HepG2 (cell line): ENCODE measurements at regions not wholly inside any gene's neighbourhood (a gene's known extent, or its start where the extent isn't known, plus 50 kb on each side); places are given as distances from the start of the nearest gene placed in this dataset.

Experiments used
- ATAC-seq: fragments of 200-7000 bp; cut with Tn5 transposase; 3 replicates; pipeline ENCODE4 v1.9.1; 2020; ENCODE audit warnings: mild to moderate bottlenecking, moderate library complexity
- BruUV-seq: library from RNA; stranded (reverse); fragments of 400-500 nt; replicated peaks from 2 replicates; lab custom pipeline; 2021; lab: Mats Ljungman, UMichigan
- CTCF ChIA-PET: fragments of 300-600 bp; formaldehyde crosslinking; extraction: SDS; loops from one replicate; lab custom pipeline; 2021; ENCODE audit warnings: low total read pairs, inconsistent platforms, low intra/inter-chr PET ratio; lab: Yijun Ruan, JAX
- POLR2A ChIA-PET: fragments of 350-600 bp; sonication (Branson Sonifier 250); formaldehyde crosslinking; loops from one replicate; lab custom pipeline; 2020; ENCODE audit warnings: antibody characterized with exemption, inconsistent platforms; lab: Yijun Ruan, JAX
- DNase-seq: peaks from one replicate; pipeline ENCODE4 v3.0.0-alpha.2; 2015; ENCODE audit warnings: low spot score
- FAIRE-seq: peaks from 3 replicates; lab custom pipeline; 2011; peaks lifted over from hg19 to GRCh38; lab: Jason Lieb, UNC
- H2AFZ ChIP-seq: one replicate; pipeline ENCODE4 v1.6.1; 2011; ENCODE audit warnings: low read length, inconsistent platforms
- H3K27ac ChIP-seq: fragments of 300-600 bp; 3 replicates; pipeline ENCODE4 v1.8.0; 2011; ENCODE audit warnings: mixed run types, mild to moderate bottlenecking, mixed read lengths, low read length, inconsistent platforms; ENCODE audit not compliant: insufficient read depth; ENCODE audit errors: extremely low read length
- H3K27me3 ChIP-seq, 2 experiments: fragments of 200-600 bp in 1 of 2; 2 replicates in 1 of 2; 3 replicates in 1 of 2; pipeline versions ENCODE4 v1.6.0 to v1.8.0; 2011; ENCODE audit warnings: low read length in 2 of 2, mild to moderate bottlenecking in 2 of 2, moderate library complexity in 2 of 2, inconsistent platforms in 1 of 2; ENCODE audit not compliant: insufficient read depth in 2 of 2, control insufficient read depth in 1 of 2
- H3K36me3 ChIP-seq, 2 experiments: fragments of 200-600 bp in 1 of 2; replicated peaks in 1 of 2; 2 replicates in 1 of 2; 3 replicates in 1 of 2; pipeline versions ENCODE4 v1.5.1 to v1.8.0; 2011; ENCODE audit warnings: low read length in 2 of 2, inconsistent platforms in 1 of 2; ENCODE audit not compliant: insufficient read depth in 2 of 2, control insufficient read depth in 1 of 2
- H3K4me1 ChIP-seq: 2 replicates; pipeline ENCODE4 v1.5.1; 2012; ENCODE audit warnings: low read length, inconsistent platforms; ENCODE audit not compliant: insufficient read depth
- H3K4me2 ChIP-seq: 2 replicates; pipeline ENCODE4 v1.6.0; 2011; ENCODE audit warnings: low read depth, low read length, inconsistent platforms
- H3K4me3 ChIP-seq, 3 experiments: fragments of 200-600 bp in 1 of 3; sonication (generic), shearing (Covaris generic) in 1 of 3; replicated peaks in 1 of 3; 2 replicates each; pipeline ENCODE4 v1.5.1; 2011 to 2016; ENCODE audit warnings: low read length in 3 of 3, inconsistent platforms in 2 of 3, low read depth in 2 of 3, mild to moderate bottlenecking in 2 of 3, control low read depth in 1 of 3, mixed read lengths in 1 of 3; ENCODE audit not compliant: insufficient read depth in 1 of 3
- H3K79me2 ChIP-seq: one replicate; pipeline ENCODE4 v1.6.1; 2011; ENCODE audit warnings: low read length, inconsistent platforms; ENCODE audit not compliant: insufficient read depth
- H3K9ac ChIP-seq: 2 replicates; pipeline ENCODE4 v1.6.0; 2011; ENCODE audit warnings: mild to moderate bottlenecking, low read depth, low read length, inconsistent platforms; ENCODE audit not compliant: insufficient read depth
- H3K9me3 ChIP-seq: 2 replicates; pipeline ENCODE4 v1.5.1; 2012; ENCODE audit warnings: mild to moderate bottlenecking, low read length
- H4K20me1 ChIP-seq: 2 replicates; pipeline ENCODE4 v1.6.0; 2011; ENCODE audit warnings: inconsistent platforms, mild to moderate bottlenecking, low read length, moderate library complexity; ENCODE audit not compliant: insufficient read depth
- ASH2L ChIP-seq: fragments of 300-600, 200-600 bp; sonication (generic); IDR thresholded peaks from 2 replicates; pipeline ENCODE4 v1.7.0; 2017; ENCODE audit warnings: low read depth, mild to moderate bottlenecking, moderate library complexity, mixed read lengths, low read length; ENCODE audit not compliant: insufficient read length
- CREB1 ChIP-seq, 2 experiments: fragments of 450-650 bp in 1 of 2; IDR thresholded peaks; 2 replicates each; pipeline ENCODE4 v1.6.1; 2016 to 2017; ENCODE audit warnings: control low read depth in 1 of 2, mild to moderate bottlenecking in 1 of 2, missing compliant biosample characterization in 1 of 2, missing genetic modification characterization in 1 of 2
- E2F2 ChIP-seq: sonication (generic); formaldehyde crosslinking; IDR thresholded peaks from 2 replicates; pipeline ENCODE4 v1.4.0; 2020; ENCODE audit warnings: missing genetic modification reagents, borderline replicate concordance
- ELF1 ChIP-seq: sonication (generic); formaldehyde crosslinking; IDR thresholded peaks from 2 replicates; pipeline ENCODE4 v1.4.0; 2020; ENCODE audit warnings: missing genetic modification reagents
- GLMP ChIP-seq: sonication (generic); formaldehyde crosslinking; IDR thresholded peaks from 2 replicates; pipeline ENCODE4 v1.9.0; 2021; ENCODE audit warnings: missing genetic modification reagents, mild to moderate bottlenecking, borderline replicate concordance
- HNRNPH1 ChIP-seq: fragments of 200-400 bp; formaldehyde crosslinking; optimal IDR thresholded peaks from 2 replicates; pipeline ENCODE3; 2017; ENCODE audit warnings: mild to moderate bottlenecking, low read depth, low read length
- ISL2 ChIP-seq: sonication (generic); formaldehyde crosslinking; IDR thresholded peaks from 2 replicates; pipeline ENCODE4 v1.5.0; 2020; ENCODE audit warnings: missing genetic modification reagents
- MATR3 ChIP-seq: sonication (generic); formaldehyde crosslinking; IDR thresholded peaks from 2 replicates; pipeline ENCODE4 v1.4.0; 2020; ENCODE audit warnings: missing genetic modification reagents
- MNT ChIP-seq: fragments of 450-650 bp; IDR thresholded peaks from 2 replicates; pipeline ENCODE4 v1.6.1; 2016
- NKX3-1 ChIP-seq: sonication (generic); formaldehyde crosslinking; IDR thresholded peaks from 2 replicates; pipeline ENCODE4 v1.5.0; 2020; ENCODE audit warnings: missing genetic modification reagents
- SPEN ChIP-seq: sonication (generic); formaldehyde crosslinking; IDR thresholded peaks from 2 replicates; pipeline ENCODE4 v1.5.1; 2020; ENCODE audit warnings: low read depth, mild to moderate bottlenecking, missing genetic modification reagents
- ZNF263 ChIP-seq: sonication (generic); formaldehyde crosslinking; IDR thresholded peaks from 2 replicates; pipeline ENCODE4 v1.4.0; 2020; ENCODE audit warnings: missing genetic modification reagents
- WGBS: methylation state at CpG from one replicate; pipeline ENCODE4 v1.1.6; 2017; ENCODE audit warnings: low lambda C conversion rate; 5-methylcytosine and 5-hydroxymethylcytosine counted together
- in situ Hi-C: cut with HindIII; loops from 2 replicates; pipeline ENCODE4 v1.10.0; 2017; ENCODE audit warnings: low pct_unique_long_range_greater_than_20kb; ENCODE audit not compliant: extremely low pct_ligation_motif_present
- intact Hi-C: fragments of 100-400 bp; cut with micrococcal nuclease; formaldehyde crosslinking; loops from one replicate; pipeline ENCODE4 v1.10.0; 2022; ENCODE audit not compliant: unreplicated experiment
- TF ChIP-seq, protein P1 (sequence below): IDR thresholded peaks from 2 replicates; pipeline ENCODE4 v1.6.1; 2016; ENCODE audit warnings: mild to moderate bottlenecking, missing biosample characterization, missing genetic modification reagents

GRCh38 chr4:163665521-163666331 is 171.2 kb downstream of the TMA16 start:
- H3K36me3 ChIP-seq = no peaks in the 10 kb centered on the region
- intact Hi-C loops = no loop called here
- no peaks in the 10 kb centered on the region for H3K9me3 ChIP-seq
- H3K4me1 ChIP-seq = no peaks in the 10 kb centered on the region
- no TSS peak for BruUV-seq
- TF ChIP-seq MATR3 (CRISPR knock-in tag) (no peak), MNT (peak; percentile 54), HNRNPH1 (no peak)
- TF ChIP-seq, protein P1, sequence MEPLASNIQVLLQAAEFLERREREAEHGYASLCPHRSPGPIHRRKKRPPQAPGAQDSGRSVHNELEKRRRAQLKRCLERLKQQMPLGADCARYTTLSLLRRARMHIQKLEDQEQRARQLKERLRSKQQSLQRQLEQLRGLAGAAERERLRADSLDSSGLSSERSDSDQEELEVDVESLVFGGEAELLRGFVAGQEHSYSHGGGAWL = no peak
- no peak overlapping the region for H3K4me3 ChIP-seq
- 5% methylated on average over 9 of the region's 9 CpGs for WGBS
- FAIRE-seq (no peak), DNase-seq (no peak), ATAC-seq (no peak)
- in situ Hi-C loops = loop anchor here (10.0 kb wide), 1 partner anchor 111 kb away; no protein-coding TSS in a partner anchor
- no peak overlapping the region for H2AFZ ChIP-seq
- H3K79me2 ChIP-seq = no peaks in the 10 kb centered on the region
- POLR2A ChIA-PET = no interaction called here
- H3K4me2 ChIP-seq = no peak overlapping the region
- CTCF ChIA-PET = no interaction called here
- H3K27me3 ChIP-seq = no peaks in the 10 kb centered on the region
- H3K9ac ChIP-seq = no peak overlapping the region
- no peak overlapping the region for H3K27ac ChIP-seq
- no peaks in the 10 kb centered on the region for H4K20me1 ChIP-seq

GRCh38 chr4:163666332-163666873 is 171.9 kb downstream of the TMA16 start:
- no peak for FAIRE-seq
- Histone ChIP-seq H3K4me2 (no peak overlapping the region), H3K36me3 (no peaks in the 10 kb centered on the region), H3K9ac (no peak overlapping the region), H3K27ac (no peak overlapping the region), H3K27me3 (no peaks in the 10 kb centered on the region), H3K79me2 (no peaks in the 10 kb centered on the region), H2AFZ (no peak overlapping the region)
- DNase-seq = no peak
- intact Hi-C loops = no loop called here
- ATAC-seq = no peak
- POLR2A ChIA-PET = no interaction called here
- in situ Hi-C loops = loop anchor here (10.0 kb wide), 1 partner anchor 112 kb away; no protein-coding TSS in a partner anchor
- no peak for TF ChIP-seq SPEN
- no peak for TF ChIP-seq ELF1 (CRISPR knock-in tag)
- TF ChIP-seq ZNF263 (CRISPR knock-in tag) = no peak
- TF ChIP-seq ASH2L = no peak
- no peak for TF ChIP-seq E2F2 (CRISPR knock-in tag)
- TF ChIP-seq NKX3-1 (CRISPR knock-in tag) = no peak
- no peak for TF ChIP-seq GLMP (CRISPR knock-in tag)
- no peak for TF ChIP-seq CREB1 (IDR thresholded peaks at IDR 0.05)
- TF ChIP-seq CREB1 (CRISPR knock-in tag; IDR thresholded peaks at IDR 0.05) = no peak
- TF ChIP-seq ISL2 (CRISPR knock-in tag) = no peak
- TF ChIP-seq, all 625 proteins: peak for 0
- no peaks in the 10 kb centered on the region for H3K4me1 ChIP-seq
- no peaks in the 10 kb centered on the region for H3K9me3 ChIP-seq
- no TSS peak for BruUV-seq
- H4K20me1 ChIP-seq = no peaks in the 10 kb centered on the region
- no peak overlapping the region for H3K4me3 ChIP-seq
- CTCF ChIA-PET = no interaction called here
